HEK293 (cell line): ENCODE measurements at regions not wholly inside any gene's neighbourhood (a gene's known extent, or its start where the extent isn't known, plus 50 kb on each side); places are given as distances from the start of the nearest gene placed in this dataset.

Experiments used
- CTCF ChIA-PET: fragments of 350-600 bp; formaldehyde crosslinking; extraction: SDS; loops from one replicate; lab custom pipeline; 2021; ENCODE audit warnings: antibody characterized with exemption; lab: Yijun Ruan, JAX
- POLR2A ChIA-PET: fragments of 300-600 bp; formaldehyde crosslinking; extraction: SDS; loops from one replicate; lab custom pipeline; 2020; ENCODE audit warnings: antibody characterized with exemption, inconsistent platforms; lab: Yijun Ruan, JAX
- H3K27ac ChIP-seq: fragments of 200-500 bp; sonication (Bioruptor generic); 2 replicates; pipeline ENCODE4 v1.5.1; 2014; ENCODE audit warnings: low read depth, low read length, control low read depth, inconsistent platforms; ENCODE audit errors: extremely low read depth
- H3K36me3 ChIP-seq, 2 experiments: fragments of 200-500 bp in 1 of 2; sonication (Bioruptor generic) in 1 of 2; 1 replicate in 1 of 2; 2 replicates in 1 of 2; pipeline ENCODE4 v1.5.1; 2014 to 2017; ENCODE audit warnings: inconsistent platforms in 2 of 2, low read length in 2 of 2; ENCODE audit not compliant: control insufficient read depth in 2 of 2, insufficient read depth in 1 of 2
- H3K4me1 ChIP-seq: fragments of 200-500 bp; sonication (Bioruptor generic); 2 replicates; pipeline ENCODE4 v1.5.1; 2014; ENCODE audit warnings: mild to moderate bottlenecking, low read length, inconsistent platforms; ENCODE audit not compliant: control insufficient read depth, insufficient read depth
- H3K4me3 ChIP-seq: 2 replicates; pipeline ENCODE4 v1.5.1; 2011; ENCODE audit warnings: low read depth, mild to moderate bottlenecking, control low read depth, low read length, moderate library complexity
- H3K9me3 ChIP-seq: fragments of 200-500 bp; sonication (Bioruptor generic); 2 replicates; pipeline ENCODE4 v1.5.1; 2014; ENCODE audit warnings: low read depth, low read length, inconsistent platforms; ENCODE audit not compliant: control insufficient read depth, insufficient read depth
- GFI1B ChIP-seq: fragments of 450-650 bp; formaldehyde crosslinking; IDR thresholded peaks from 2 replicates; pipeline ENCODE4 v1.5.1; 2016; ENCODE audit warnings: missing biosample characterization, missing genetic modification characterization
- KLF8 ChIP-seq: fragments of 450-650 bp; formaldehyde crosslinking; IDR thresholded peaks from 2 replicates; pipeline ENCODE4 v1.5.1; 2016; ENCODE audit warnings: missing biosample characterization, missing genetic modification characterization
- MEIS1 ChIP-seq: sonication (generic); formaldehyde crosslinking; IDR thresholded peaks from 2 replicates; pipeline ENCODE4 v1.8.1; 2022; ENCODE audit warnings: missing genetic modification reagents, mild to moderate bottlenecking, borderline replicate concordance
- SALL2 ChIP-seq: fragments of 450-650 bp; formaldehyde crosslinking; IDR thresholded peaks from 2 replicates; pipeline ENCODE4 v1.5.0; 2017; ENCODE audit warnings: missing biosample characterization, mild to moderate bottlenecking, missing genetic modification characterization, borderline replicate concordance
- ZBTB48 ChIP-seq: fragments of 450-650 bp; formaldehyde crosslinking; IDR thresholded peaks from 2 replicates; pipeline ENCODE4 v1.5.1; 2016; ENCODE audit warnings: missing biosample characterization, missing genetic modification characterization
- ZBTB7A ChIP-seq: fragments of 450-650 bp; formaldehyde crosslinking; IDR thresholded peaks from 2 replicates; pipeline ENCODE4 v1.5.1; 2016; ENCODE audit warnings: low read depth, missing biosample characterization, missing genetic modification characterization
- ZFP69B ChIP-seq: fragments of 450-650 bp; formaldehyde crosslinking; IDR thresholded peaks from 2 replicates; pipeline ENCODE4 v1.5.1; 2016; ENCODE audit warnings: missing biosample characterization, missing genetic modification characterization
- ZNF148 ChIP-seq: fragments of 450-650 bp; formaldehyde crosslinking; IDR thresholded peaks from 2 replicates; pipeline ENCODE4 v1.5.0; 2017; ENCODE audit warnings: missing biosample characterization, missing genetic modification characterization, borderline replicate concordance
- ZNF19 ChIP-seq: fragments of 450-650 bp; formaldehyde crosslinking; IDR thresholded peaks from 2 replicates; pipeline ENCODE4; 2016; ENCODE audit warnings: missing biosample characterization, missing genetic modification characterization, low read depth
- ZNF2 ChIP-seq: fragments of 450-650 bp; formaldehyde crosslinking; IDR thresholded peaks from 2 replicates; pipeline ENCODE4 v1.5.1; 2016; ENCODE audit warnings: missing biosample characterization, missing genetic modification characterization
- ZNF354C ChIP-seq: fragments of 450-650 bp; formaldehyde crosslinking; IDR thresholded peaks from 2 replicates; pipeline ENCODE4 v1.5.1; 2016; ENCODE audit warnings: missing biosample characterization, missing genetic modification characterization, low read depth, borderline replicate concordance
- ZNF514 ChIP-seq: fragments of 450-650 bp; formaldehyde crosslinking; IDR thresholded peaks from 2 replicates; pipeline ENCODE4 v1.5.1; 2016; ENCODE audit warnings: missing biosample characterization, missing genetic modification characterization
- ZNF544 ChIP-seq: fragments of 450-650 bp; formaldehyde crosslinking; IDR thresholded peaks from 2 replicates; pipeline ENCODE4 v1.5.0; 2017; ENCODE audit warnings: missing biosample characterization, missing genetic modification characterization
- ZNF658 ChIP-seq: fragments of 450-650 bp; formaldehyde crosslinking; IDR thresholded peaks from 2 replicates; pipeline ENCODE4; 2016; ENCODE audit warnings: missing biosample characterization, missing genetic modification characterization
- ZNF704 ChIP-seq: fragments of 450-650 bp; formaldehyde crosslinking; IDR thresholded peaks from 2 replicates; pipeline ENCODE4 v1.5.1; 2016; ENCODE audit warnings: missing biosample characterization, missing genetic modification characterization
- ZNF830 ChIP-seq: fragments of 450-650 bp; IDR thresholded peaks from 2 replicates; pipeline ENCODE4 v1.5.0; 2018; ENCODE audit warnings: missing biosample characterization, missing genetic modification characterization, low read depth, mild to moderate bottlenecking, moderate library complexity
- ZNF837 ChIP-seq: fragments of 450-650 bp; formaldehyde crosslinking; IDR thresholded peaks from 2 replicates; pipeline ENCODE4 v1.5.1; 2016; ENCODE audit warnings: missing biosample characterization, missing genetic modification characterization
- ZSCAN5A ChIP-seq: fragments of 450-650 bp; formaldehyde crosslinking; IDR thresholded peaks from 2 replicates; pipeline ENCODE4 v1.5.1; 2016; ENCODE audit warnings: missing biosample characterization, missing genetic modification characterization
- TF ChIP-seq, protein P1 (sequence below): fragments of 450-650 bp; formaldehyde crosslinking; IDR thresholded peaks from 2 replicates; pipeline ENCODE4 v1.5.1; 2016; ENCODE audit warnings: missing biosample characterization, missing genetic modification characterization
- TF ChIP-seq, protein P2 (sequence below): sonication (generic); formaldehyde crosslinking; IDR thresholded peaks from 2 replicates; pipeline ENCODE4 v1.8.1; 2022; ENCODE audit warnings: mild to moderate bottlenecking, moderate library complexity, missing genetic modification reagents
- TF ChIP-seq, protein P3 (sequence below): fragments of 450-650 bp; formaldehyde crosslinking; IDR thresholded peaks from 2 replicates; pipeline ENCODE4 v1.5.1; 2016; ENCODE audit warnings: missing biosample characterization, missing genetic modification characterization, low read depth

- ChIA-PET CTCF (interaction anchor here (0.7 kb wide), 1 partner anchor 429 kb away, joined by 3 read pairs; no protein-coding TSS in a partner anchor), POLR2A (no interaction called here)
- Histone ChIP-seq H3K36me3 (no peaks in the 10 kb centered on the region), H3K4me1 (no peaks in the 10 kb centered on the region), H3K4me3 (no peak overlapping the region), H3K27ac (no peak overlapping the region), H3K9me3 (no peaks in the 10 kb centered on the region)
- TF ChIP-seq ZNF658 (no peak), ZFP69B (tag by site-specific recombination) (no peak), ZSCAN5A (tag by site-specific recombination) (no peak), GFI1B (tag by site-specific recombination) (no peak), MEIS1 (no peak), ZBTB48 (tag by site-specific recombination) (no peak), SALL2 (tag by site-specific recombination) (no peak), ZNF514 (tag by site-specific recombination) (no peak), ZBTB7A (tag by site-specific recombination) (no peak), ZNF19 (no peak), ZNF837 (tag by site-specific recombination) (no peak), ZNF830 (tag by site-specific recombination) (no peak), KLF8 (no peak), ZNF148 (no peak), ZNF544 (tag by site-specific recombination) (no peak), ZNF2 (tag by site-specific recombination) (no peak), ZNF354C (no peak)
- TF ChIP-seq, protein P1, sequence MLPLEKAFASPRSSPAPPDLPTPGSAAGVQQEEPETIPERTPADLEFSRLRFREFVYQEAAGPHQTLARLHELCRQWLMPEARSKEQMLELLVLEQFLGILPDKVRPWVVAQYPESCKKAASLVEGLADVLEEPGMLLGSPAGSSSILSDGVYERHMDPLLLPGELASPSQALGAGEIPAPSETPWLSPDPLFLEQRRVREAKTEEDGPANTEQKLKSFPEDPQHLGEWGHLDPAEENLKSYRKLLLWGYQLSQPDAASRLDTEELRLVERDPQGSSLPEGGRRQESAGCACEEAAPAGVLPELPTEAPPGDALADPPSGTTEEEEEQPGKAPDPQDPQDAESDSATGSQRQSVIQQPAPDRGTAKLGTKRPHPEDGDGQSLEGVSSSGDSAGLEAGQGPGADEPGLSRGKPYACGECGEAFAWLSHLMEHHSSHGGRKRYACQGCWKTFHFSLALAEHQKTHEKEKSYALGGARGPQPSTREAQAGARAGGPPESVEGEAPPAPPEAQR (tag by site-specific recombination), result no peak
- TF ChIP-seq, protein P2, sequence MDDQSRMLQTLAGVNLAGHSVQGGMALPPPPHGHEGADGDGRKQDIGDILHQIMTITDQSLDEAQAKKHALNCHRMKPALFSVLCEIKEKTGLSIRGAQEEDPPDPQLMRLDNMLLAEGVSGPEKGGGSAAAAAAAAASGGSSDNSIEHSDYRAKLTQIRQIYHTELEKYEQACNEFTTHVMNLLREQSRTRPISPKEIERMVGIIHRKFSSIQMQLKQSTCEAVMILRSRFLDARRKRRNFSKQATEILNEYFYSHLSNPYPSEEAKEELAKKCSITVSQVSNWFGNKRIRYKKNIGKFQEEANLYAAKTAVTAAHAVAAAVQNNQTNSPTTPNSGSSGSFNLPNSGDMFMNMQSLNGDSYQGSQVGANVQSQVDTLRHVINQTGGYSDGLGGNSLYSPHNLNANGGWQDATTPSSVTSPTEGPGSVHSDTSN, result no peak
Measured at GRCh38 chr11:26780376-26781085, 58.7 kb upstream of the SLC5A12 start.

GRCh38 chr11:26782220-26782965 is 60.5 kb upstream of the SLC5A12 start:
- ChIA-PET CTCF (no interaction called here), POLR2A (no interaction called here)
- no peaks in the 10 kb centered on the region for H3K36me3 ChIP-seq
- H3K4me1 ChIP-seq, result no peaks in the 10 kb centered on the region
- H3K27ac ChIP-seq, result no peak overlapping the region
- no peak for TF ChIP-seq ZNF704 (tag by site-specific recombination)
- TF ChIP-seq, protein P3, sequence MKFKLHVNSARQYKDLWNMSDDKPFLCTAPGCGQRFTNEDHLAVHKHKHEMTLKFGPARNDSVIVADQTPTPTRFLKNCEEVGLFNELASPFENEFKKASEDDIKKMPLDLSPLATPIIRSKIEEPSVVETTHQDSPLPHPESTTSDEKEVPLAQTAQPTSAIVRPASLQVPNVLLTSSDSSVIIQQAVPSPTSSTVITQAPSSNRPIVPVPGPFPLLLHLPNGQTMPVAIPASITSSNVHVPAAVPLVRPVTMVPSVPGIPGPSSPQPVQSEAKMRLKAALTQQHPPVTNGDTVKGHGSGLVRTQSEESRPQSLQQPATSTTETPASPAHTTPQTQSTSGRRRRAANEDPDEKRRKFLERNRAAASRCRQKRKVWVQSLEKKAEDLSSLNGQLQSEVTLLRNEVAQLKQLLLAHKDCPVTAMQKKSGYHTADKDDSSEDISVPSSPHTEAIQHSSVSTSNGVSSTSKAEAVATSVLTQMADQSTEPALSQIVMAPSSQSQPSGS (tag by site-specific recombination), result 0 out of 2 replicates have a peak, but pooled peaks have one; percentile 55
- no peaks in the 10 kb centered on the region for H3K9me3 ChIP-seq
- no peak overlapping the region for H3K4me3 ChIP-seq
